Stimulated activated CD8-positive, alpha-beta memory T cell treated with anti-CD3 and anti-CD28 coated beads, Interleukin-12 subunit alpha, Interleukin-12 subunit beta, amount 100 ng/mL, for 24 hours (primary cell): ENCODE measurements at regions not wholly inside any gene's neighbourhood (a gene's known extent, or its start where the extent isn't known, plus 50 kb on each side); places are given as distances from the start of the nearest gene placed in this dataset.

ENCODE experiments used
- DNase-seq: peaks from one replicate; pipeline ENCODE4 v3.0.0-alpha.2; 2020; ENCODE audit errors: extremely low read depth

DNA sequence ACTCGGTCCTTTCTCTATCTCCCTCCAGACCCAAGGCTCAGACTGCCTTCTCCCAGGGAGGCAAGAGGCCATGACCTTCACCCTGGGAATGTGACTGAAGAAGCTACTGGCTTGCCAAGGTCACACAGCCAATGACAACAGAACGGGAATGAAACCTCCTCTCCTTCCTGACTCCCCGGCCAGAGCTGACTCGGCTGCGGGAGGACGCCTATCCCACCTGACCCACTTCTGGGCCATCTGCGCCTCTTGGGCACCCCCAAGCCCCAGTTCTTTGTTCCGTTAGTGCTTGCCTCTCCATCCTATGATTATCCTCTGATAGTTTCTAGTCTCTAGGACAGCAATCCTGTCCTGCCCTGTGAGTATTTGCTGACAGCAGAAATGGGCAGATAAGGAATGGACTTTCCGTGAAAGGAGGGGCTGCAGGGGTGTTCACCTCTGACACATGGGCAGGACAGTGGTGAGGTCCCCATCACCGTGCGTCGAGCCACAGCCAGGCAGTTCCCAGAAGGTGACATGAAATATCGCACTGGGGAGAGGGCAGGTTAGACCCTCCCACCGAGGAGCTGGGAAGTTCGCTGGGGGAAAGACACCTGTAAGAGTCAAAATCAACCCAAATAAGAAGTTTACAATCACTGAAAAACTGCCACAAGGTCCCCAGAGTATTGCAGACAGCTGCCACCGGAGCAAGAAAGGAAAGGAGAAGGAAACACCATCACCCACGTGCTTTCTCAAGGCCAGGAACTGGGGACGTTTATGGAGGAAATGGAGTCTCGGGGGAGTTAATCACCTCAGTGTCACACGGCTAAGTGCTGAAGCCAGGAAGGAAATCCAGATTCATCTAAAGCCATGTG is 63.0 kb downstream of the INSIG1 start:
- no peak for DNase-seq

DNA sequence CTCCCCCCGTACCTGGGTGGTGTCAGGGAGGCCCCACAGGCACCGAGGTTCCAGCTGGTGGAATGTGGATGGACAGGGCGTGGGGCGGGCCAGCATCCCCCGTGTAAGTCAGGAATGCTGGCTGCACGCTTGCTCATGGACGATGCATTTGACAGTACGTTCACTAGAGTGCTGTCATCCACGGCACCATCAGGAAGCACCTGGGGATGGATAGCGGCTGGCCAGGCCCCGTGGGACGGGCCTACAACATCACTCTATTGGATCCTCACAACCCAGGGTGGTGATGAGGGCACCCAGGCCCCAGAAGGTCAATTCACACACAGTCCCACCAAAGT is 63.6 kb downstream of the INSIG1 start:
- no peak for DNase-seq

DNA sequence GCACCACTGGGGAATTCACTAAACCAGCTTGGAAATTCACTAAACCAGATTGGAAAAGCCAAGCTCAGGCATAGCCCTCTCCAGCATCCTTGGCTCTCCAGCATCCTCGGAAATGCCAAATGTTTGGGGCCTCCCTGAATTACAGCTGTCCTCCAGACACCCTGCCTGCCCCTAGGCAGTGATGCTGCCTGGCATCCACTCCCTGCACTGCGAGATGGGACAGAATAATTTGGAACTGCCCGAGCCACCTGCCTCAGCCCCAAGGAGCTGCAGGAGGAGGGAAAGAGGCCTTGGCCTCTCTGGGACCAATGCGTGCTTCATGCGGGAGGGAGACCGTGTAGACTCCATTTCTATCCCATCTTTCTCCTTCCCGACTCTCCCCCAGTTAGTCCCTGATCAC is 64.3 kb downstream of the INSIG1 start:
- no peak for DNase-seq

DNA sequence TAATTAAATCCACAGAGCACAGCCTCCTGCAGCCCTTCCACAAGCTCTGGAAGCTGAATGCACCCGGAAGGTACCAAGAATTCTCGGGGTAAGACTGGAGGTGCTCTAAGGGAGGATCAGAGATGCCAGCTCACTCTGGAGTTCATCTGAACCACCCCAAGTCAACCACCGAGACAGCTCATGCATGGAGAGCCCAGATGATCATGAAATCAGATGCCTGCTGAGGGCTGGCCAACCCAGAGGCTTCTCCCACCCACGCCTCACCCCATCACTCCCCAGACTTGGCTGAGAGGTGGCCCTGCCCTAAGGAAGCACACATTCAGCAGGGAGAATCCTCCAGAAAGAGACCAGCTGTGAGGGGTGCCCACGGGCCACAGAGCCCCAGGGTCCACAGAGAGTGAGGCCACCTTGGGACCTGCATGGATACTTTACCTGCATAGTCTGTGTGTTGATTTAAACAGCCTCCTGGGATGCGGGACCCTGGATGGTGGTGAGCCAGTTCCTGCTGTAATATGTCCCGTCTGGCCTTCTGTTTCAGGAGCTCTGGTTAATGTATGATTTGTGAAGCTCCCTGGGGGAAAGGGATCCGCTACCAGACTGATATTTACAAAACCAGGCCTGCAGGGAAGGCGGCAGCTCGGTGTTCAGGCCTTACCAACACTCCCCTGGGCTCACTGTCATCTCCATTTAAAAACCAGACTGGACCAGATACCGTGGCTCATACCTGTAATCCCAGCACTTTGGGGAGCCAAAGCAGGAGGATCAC is 64.9 kb downstream of the INSIG1 start:
- DNase-seq = no peak

DNA sequence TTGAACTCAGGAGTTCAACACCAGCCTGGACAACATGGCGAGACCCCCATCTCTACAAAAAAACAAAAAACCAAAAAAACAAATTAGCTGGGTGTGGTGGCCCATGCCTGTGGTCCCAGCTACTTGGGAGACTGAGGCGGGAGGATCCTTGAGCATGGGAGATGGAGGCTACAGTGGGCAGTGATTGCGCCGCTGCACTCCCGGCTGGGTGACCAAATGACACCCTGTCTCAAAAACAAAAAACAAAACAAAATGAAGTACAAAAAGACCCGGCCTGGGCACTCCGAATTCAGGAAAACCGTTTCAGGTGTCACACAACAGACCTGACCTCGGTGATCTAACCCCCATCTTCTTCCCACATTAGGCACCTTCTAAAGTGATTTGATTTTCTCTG is 65.5 kb downstream of the INSIG1 start:
- no peak for DNase-seq

DNA sequence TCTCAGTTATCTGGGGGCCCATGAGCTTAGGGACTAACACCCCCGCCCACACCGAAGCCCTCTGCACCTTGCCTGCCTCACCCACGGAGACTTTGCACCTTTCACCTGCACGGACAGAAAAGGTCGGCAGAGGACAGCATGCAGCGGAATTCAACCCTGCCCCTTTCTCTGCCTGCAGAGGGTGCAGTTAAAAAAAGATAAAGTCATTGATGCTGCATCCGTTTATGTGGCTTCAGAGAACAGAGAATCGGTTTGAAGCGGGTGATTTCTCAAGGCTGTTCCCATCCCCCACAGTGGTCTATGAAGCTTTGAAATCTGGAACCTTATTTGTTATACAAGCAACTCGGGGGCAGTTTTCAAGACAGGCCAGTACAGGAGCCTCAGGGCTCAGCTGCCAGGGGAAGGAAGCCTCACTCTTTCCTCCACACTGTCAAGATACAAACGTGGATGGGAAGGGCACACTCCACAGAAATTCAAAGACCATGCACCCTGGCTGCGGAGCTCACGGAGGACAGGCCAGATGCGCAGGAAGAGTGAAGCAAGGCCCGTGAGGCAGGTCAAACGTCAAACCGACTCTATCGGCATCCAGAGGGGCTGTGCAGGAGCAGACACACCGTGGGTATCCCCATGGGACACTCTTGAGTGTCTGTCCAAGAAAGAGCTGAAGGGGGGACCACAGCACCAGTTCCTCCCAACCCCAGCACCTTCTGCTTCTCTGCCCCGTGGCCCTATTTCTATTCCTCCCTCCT is 66.3 kb downstream of the INSIG1 start:
- no peak for DNase-seq

DNA sequence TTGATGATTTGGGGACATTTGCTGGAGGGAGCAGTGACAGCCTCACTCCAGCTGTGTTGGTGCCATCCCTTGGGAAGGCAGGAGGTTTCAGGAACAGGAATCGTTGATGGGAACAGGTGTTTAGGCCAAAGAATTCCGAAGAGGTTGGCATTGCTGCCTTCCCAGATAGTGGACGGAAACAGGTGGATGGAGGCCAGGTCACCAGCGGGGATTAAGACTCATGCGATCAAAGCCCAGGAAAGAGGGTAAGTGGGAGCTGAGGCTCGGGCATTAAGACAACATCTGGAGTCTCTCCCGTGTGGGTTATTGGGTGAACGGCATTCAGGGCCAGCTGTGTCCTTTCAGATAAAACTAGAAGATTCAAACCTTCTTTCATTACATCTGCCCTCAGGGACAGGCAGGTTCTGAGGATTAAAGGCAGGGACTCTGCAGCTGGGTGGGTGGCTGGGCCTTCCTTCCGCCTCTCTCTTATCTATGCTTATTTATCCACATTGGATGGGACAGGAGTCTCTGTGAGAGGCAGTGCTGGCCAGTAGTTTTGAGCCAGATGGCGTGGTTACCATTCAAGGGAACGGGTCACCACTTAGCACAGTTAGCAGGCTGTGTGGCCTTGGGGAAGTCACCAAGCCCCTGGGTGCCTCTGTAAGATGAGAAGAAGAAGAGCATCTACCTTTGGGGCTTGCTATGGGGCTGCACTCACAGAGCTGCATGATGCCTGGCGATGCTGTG is 67.6 kb downstream of the INSIG1 start:
- DNase-seq = no peak

DNA sequence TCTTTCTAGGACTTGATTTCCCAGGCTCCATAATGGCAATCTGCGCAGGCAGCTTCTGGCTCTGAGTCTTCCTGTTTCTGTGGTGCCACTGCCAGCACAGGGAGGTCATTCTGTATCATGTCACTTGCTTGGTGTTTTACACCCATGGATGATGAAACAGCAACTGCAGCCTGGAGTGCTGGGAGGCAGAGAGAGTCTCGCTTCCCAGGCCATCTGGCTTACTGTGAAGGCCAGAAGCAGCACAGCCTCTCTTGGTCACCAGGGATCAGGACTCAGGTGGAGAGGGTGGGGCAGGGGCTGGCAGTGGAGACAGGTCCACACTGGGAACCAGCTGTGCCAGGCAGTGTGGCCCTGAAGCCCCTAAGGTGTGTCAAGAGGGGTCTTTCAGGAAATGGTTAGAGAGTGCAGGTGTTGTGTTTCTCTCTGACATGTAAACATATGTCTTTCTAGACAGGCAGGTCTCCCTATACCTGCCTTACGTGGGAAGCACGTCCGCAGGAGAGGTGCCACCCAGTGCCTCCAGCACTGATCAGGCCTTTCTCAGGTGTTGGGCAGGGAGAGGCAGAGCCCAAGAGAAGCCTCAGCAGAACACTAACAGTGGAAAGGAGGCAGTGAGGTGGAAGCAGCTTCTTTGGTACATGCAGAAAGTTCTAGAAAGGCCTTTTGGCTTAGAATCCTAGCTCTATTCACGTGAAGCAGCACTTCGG is 71.4 kb downstream of the INSIG1 start:
- DNase-seq = no peak

DNA sequence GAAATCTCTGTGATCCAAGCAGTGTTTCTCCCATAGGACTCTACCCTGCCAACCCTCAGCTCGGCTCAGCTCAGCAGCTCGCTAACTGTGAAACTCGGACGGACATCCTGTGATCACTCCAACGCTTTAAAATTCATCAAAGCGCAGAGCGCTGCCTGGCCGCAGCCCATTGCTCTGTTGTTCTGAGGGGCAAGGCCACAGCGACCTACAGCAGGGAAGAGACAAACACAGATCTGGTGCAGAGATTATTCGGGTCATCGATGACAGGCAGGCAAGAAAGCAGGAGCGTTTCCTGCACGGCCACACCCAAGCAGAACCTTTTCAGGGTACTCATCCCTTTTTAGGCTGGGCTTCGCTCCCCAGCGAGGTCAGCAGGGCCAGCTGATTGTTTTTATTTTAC is 72.1 kb downstream of the INSIG1 start:
- DNase-seq = no peak

DNA sequence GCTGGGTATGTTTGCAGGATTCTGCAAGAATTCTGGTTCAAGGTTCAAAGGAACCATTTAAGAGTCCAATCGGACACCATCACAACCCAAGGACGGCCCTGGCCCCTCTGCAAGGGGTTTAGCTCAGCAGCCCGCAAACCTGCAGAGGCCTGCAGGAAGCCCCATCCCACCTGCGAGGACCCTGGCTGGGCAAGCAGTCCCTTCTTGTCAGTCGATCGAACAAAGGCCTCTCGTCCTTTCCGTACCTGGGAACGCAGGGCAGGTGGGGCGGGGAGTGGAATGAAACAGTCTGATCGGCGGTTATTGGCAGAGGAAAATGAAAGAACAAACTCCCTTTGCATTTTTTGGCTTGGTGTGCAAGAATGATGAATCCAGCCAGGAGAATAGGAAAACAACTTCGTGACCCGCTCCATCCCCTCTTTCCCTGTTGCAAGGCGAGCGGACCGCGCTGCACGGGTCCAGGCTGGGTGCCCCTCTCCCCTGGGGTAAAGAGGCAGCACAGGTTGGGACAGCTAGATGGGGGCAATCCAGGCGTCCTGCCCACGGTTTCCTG is 73.7 kb downstream of the INSIG1 start:
- DNase-seq = no peak

DNA sequence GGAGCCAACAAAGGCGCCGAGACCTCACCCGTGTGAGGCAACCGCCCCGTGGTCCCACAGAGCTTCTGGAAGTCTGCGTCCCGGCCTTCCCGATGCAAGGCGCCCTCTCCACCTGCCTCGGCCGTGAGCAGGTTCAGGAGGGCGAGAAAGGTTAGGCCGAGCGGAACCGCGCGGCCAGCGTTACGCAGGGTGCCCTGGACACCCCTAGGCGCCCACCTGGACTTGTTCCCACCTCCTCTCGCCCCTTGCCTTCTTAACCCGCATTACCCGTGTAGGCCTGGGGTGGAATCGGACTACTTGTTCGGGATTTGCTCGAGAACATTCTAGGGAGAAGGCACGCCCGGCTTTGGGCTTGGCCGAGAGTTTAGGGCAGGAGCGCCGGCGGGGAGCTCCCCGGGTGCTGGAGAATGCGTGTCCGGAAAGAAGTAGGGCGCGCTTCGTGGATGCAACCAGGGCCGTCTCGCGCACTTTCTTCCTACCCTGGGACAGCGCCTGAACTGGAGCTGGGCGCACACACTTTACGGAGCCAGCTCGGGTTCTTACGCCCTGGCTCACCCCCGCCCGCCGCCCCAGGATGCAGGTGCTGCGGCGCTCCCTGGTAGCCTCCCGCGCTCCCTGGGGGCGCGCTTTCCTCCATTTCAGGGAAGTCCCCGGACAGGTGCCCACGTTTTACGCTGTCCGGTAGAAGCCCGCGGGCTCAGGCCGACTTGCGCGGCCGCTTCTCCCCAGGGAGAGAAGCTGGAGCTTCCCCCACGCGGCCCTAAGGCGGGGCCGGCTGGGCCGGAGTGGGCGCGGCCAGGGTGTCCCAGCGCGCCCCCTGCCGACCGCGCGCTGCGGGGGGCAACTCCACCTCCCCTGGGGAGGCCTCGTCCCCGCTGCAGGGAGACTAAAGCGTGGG is 74.5 kb downstream of the INSIG1 start:
- no peak for DNase-seq

DNA sequence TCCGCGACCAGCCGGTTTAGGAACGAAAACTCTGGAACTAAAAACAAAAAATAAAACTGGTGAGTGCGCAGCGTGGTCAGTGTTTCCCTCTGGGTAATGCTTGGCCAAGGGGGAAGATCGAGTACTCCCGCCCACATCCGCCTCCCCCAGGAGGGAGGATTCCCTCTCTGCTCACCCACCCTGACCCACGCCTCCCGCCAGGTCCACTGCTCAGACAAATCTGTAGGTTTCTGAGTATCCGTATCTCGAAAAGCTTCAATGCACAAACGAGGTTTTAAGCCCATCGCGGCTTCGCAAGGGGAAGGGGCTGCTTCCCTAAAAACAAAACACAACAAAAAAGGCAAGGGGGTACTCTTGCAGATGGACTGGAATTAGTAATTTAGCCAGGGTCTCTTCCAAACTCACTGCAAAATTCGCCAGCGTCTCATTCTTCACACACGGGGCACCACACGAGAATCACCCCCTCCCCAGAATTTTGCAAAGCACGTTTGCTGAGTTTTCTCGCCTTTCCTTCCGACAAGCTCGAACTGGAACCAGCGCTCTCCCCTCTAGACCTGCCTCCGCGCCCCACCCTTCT is 75.2 kb downstream of the INSIG1 start:
- no peak for DNase-seq

DNA sequence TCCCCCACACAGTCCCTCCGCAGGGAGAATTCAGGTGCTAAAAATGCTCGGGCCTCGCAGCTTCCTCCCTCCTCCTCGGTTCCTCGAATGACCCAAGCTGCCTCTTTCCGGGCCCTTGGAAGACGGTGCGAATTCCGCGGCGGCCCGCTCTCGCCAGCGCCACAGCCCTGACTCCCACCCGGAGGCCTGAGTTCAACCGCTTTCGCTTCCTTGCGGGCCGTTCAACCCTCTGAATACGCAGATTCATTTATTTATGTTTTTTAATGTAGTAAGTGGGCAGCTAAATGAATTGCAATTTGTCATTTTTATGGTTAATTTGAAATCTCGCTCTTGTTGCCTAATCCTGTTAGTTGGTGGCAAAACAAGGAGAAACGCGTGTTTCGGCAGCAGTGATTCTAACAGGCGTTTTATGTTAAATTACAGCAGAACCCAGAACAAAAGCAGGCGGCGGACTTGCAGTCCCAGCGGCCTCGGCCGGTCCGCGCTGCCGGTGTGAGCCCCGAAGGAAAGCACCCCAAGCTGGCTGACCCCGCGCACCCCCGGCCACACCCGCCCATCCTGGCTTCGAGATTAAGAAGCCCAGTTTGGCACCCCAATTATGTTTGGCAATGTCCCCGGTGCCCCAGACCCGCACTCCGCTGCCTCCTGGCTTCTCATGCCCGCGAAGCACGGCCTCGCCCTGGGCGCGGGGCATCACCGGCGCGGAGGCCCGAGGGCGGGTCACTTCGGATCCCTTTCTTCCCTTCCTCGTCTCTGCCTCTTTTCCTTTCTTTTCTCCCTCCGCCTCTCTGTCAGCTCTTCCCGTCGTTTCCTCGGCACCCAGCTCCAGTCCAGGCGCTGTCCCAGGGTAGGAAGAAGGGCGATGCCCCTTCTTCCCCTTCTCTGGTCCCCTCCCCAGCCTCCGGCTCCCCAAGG is 75.9 kb downstream of the INSIG1 start:
- no peak for DNase-seq

DNA sequence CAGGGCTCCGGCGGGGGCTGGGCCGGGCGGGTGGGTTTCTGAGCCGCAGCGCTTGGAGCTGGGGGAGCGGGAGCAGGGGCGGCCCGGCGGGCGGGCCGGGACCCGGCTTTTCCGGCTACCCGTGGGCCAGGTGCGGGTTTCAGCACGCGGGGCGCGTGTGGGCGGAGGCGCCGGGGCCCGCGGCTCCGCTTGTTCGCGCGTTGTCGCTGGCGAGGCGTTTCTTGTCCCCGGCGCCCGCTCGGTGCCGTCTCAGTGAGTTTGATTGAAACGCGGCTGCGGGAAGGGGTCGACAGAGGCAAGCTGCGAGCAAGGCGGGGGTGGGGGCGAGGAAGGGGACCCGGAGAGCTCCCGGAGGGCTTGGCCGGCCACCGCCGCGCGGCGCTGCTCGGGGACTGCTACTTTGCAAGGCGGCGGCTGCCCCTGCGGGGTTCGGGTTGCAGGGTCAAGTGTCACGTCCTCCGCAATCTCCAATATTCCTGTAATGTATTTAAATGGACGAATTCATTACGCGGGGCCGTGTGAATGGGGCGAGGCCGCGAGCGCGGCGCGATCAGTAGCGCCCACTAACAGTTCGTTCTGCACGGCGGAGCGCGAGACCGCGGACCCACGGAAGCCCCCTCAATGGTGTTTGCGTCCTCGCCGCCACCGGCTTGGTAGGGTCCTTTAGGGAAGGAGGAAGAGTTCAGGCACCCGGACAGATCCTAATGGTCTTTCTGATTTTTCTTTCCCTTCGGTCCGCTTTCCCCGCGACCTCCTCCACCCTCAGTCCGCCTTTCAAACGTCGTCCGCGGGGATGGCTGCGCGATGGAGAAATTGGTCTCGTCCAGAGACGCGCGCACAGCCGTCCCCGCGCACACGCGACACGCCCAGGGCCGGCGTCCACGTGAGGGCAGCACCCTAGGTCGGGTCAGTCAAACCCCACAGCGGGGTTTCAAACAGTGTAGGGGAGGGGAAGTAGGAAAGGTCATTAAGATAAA is 76.9 kb downstream of the INSIG1 start:
- no peak for DNase-seq

DNA sequence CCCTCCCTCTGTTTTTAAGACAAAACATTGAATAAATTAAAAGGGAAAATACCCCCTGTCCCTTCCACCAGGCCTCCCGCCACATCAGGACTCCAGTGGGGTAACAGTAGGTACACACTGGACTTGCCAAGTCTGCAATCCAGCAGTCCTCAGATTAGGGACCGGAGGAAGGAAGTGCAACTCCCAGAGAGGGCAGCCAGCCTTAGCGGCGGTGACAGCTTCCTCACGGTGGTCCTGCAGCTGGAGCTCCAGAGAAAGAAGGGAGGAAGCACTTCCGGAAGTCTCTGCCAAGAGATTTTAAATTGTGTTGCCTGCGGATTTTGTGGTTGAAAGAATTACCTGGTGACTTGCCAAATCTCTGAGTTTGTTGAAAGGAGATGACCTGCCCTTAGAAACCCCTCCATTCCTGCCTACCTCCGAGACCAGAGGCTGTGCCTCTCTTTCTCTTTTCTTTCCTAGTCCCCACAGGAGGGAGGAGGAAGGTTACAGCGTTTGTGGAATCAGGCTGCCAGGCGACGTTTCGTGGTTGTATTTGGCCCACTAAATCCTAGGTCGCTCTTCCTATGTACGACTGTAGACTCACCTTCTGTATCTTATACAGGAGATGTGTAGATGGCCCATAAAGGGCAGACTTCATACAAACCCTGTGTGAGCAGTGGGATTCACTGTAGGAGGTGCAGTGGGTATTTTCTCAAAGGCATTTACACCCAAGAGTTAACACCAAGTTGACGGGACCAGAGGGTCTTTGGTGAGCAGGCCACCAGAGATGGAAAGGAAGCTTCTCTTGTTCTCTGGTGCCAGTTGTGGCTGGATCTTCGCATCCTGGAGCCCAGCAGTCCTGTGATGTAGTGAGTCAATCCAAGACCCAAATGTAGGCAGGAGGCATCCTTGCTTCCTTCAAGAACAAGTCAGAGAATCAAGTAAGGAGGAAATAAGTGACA is 77.9 kb downstream of the INSIG1 start:
- DNase-seq = no peak
